Stimulated activated naive B cell treated with anti-CD40 and anti-IgM and Interleukin-4, amounts not matched to agents 10 μg/mL and 1 μg/mL and 100 μg/mL, for 72 hours (primary cell): ENCODE measurements at regions not wholly inside any gene's neighbourhood (a gene's known extent, or its start where the extent isn't known, plus 50 kb on each side); places are given as distances from the start of the nearest gene placed in this dataset.
"Not testable (repeated sequence)": the region's sequence is repeated elsewhere in the genome, so short reads cannot be mapped to it uniquely, and the experiment has no call there.

Experiments used
- ATAC-seq, 2 donors: fragments of 150-1000 bp; cut with Tn5 transposase; replicated peaks; 2 replicates each; pipeline ENCODE4 v1.10.0; 2021; ENCODE audit warnings: moderate library complexity in 1 of 2
- DNase-seq: peaks from one replicate; pipeline ENCODE4 v3.0.0; 2021
- H3K27ac Mint-ChIP-seq: one replicate; pipeline ENCODE4 v1.8.0; 2022; ENCODE audit warnings: mild to moderate bottlenecking, mixed read lengths
- H3K27me3 Mint-ChIP-seq, 2 donors: one replicate each; pipeline ENCODE4 v1.8.0; 2022; ENCODE audit warnings: mixed read lengths in 2 of 2
- H3K36me3 Mint-ChIP-seq, 2 donors: one replicate each; pipeline ENCODE4 v1.8.0; 2022; ENCODE audit warnings: mixed read lengths in 2 of 2, mild to moderate bottlenecking in 1 of 2
- H3K4me1 Mint-ChIP-seq, 2 donors: one replicate each; pipeline ENCODE4 v1.8.0; 2022; ENCODE audit warnings: mixed read lengths in 2 of 2, mild to moderate bottlenecking in 1 of 2
- H3K4me3 Mint-ChIP-seq, 2 donors: one replicate each; pipeline ENCODE4 v1.8.0; 2022; ENCODE audit warnings: mild to moderate bottlenecking in 2 of 2, mixed read lengths in 2 of 2, moderate library complexity in 1 of 2
- H3K9me3 Mint-ChIP-seq, 2 donors: one replicate each; pipeline ENCODE4 v1.8.0; 2022; ENCODE audit warnings: mixed read lengths in 2 of 2, mild to moderate bottlenecking in 1 of 2

GRCh38 chr7:131683536-131684125 is 127.2 kb upstream of the PODXL start:
- DNase-seq, result no peak

GRCh38 chr7:131681961-131682360 is 125.5 kb upstream of the PODXL start:
- H3K27ac Mint-ChIP-seq, result no peak overlapping the region
- H3K9me3 Mint-ChIP-seq, result peaks cover 4 to 5% of the 10 kb centered on the region in 2 donors
- H3K4me1 Mint-ChIP-seq, result peaks cover 0 to 3% of the 10 kb centered on the region in 2 donors
- ATAC-seq, result no peak
- H3K4me3 Mint-ChIP-seq, result no peak overlapping the region
- H3K27me3 Mint-ChIP-seq, result peaks cover 30 to 38% of the 10 kb centered on the region in 2 donors
- H3K36me3 Mint-ChIP-seq, result no peaks in the 10 kb centered on the region
- no peak for DNase-seq

More at GRCh38 chr7:131683536-131684125, 127.2 kb upstream of the PODXL start:
- Mint-ChIP-seq H3K9me3 (peaks cover 4 to 5% of the 10 kb centered on the region in 2 donors), H3K27ac (no peak overlapping the region), H3K4me3 (no peak overlapping the region), H3K36me3 (no peaks in the 10 kb centered on the region), H3K27me3 (peaks cover 27 to 35% of the 10 kb centered on the region in 2 donors), H3K4me1 (peaks cover 0 to 3% of the 10 kb centered on the region in 2 donors)
- peak; percentile 72 to 80 for ATAC-seq

- H3K27me3 Mint-ChIP-seq, result peaks cover 31 to 37% of the 10 kb centered on the region in 2 donors
- H3K4me3 Mint-ChIP-seq, H3K27ac Mint-ChIP-seq, DNase-seq, H3K4me1 Mint-ChIP-seq, H3K9me3 Mint-ChIP-seq, H3K36me3 Mint-ChIP-seq, ATAC-seq: not testable (repeated sequence)
Measured at GRCh38 chr7:131679071-131679470, 122.6 kb upstream of the PODXL start.

GRCh38 chr7:131676850-131677249 is 120.4 kb upstream of the PODXL start:
- not testable (repeated sequence) for H3K27ac Mint-ChIP-seq, DNase-seq, ATAC-seq, H3K4me3 Mint-ChIP-seq, H3K9me3 Mint-ChIP-seq, H3K36me3 Mint-ChIP-seq, H3K4me1 Mint-ChIP-seq
- peaks cover 30 to 35% of the 10 kb centered on the region in 2 donors for H3K27me3 Mint-ChIP-seq

GRCh38 chr7:131674131-131674530 is 117.7 kb upstream of the PODXL start:
- no peak for ATAC-seq
- Mint-ChIP-seq H3K4me1 (no peaks in the 10 kb centered on the region), H3K27ac (no peak overlapping the region), H3K36me3 (no peaks in the 10 kb centered on the region), H3K27me3 (peaks cover 26 to 41% of the 10 kb centered on the region in 2 donors), H3K9me3 (no peaks in the 10 kb centered on the region), H3K4me3 (no peak overlapping the region)
- DNase-seq, result no peak

GRCh38 chr7:131673576-131673975 is 117.1 kb upstream of the PODXL start:
- ATAC-seq (no peak), DNase-seq (no peak)
- Mint-ChIP-seq H3K4me3 (no peak overlapping the region), H3K4me1 (no peaks in the 10 kb centered on the region), H3K27me3 (peaks cover 26 to 41% of the 10 kb centered on the region in 2 donors), H3K27ac (no peak overlapping the region), H3K36me3 (no peaks in the 10 kb centered on the region), H3K9me3 (no peaks in the 10 kb centered on the region)

GRCh38 chr7:131670406-131670805 is 114.0 kb upstream of the PODXL start:
- Mint-ChIP-seq H3K4me3 (no peak overlapping the region), H3K27ac (no peak overlapping the region), H3K4me1 (no peaks in the 10 kb centered on the region), H3K27me3 (peaks cover 16 to 26% of the 10 kb centered on the region in 2 donors), H3K36me3 (no peaks in the 10 kb centered on the region), H3K9me3 (peaks cover 10 to 14% of the 10 kb centered on the region in 2 donors)
- ATAC-seq (no peak), DNase-seq (no peak)

- H3K27ac Mint-ChIP-seq, result no peak overlapping the region
- H3K9me3 Mint-ChIP-seq, result peaks cover 10 to 17% of the 10 kb centered on the region in 2 donors
- ATAC-seq (no peak), DNase-seq (no peak)
- peaks cover 8 to 18% of the 10 kb centered on the region in 2 donors for H3K27me3 Mint-ChIP-seq
- H3K4me1 Mint-ChIP-seq, result no peaks in the 10 kb centered on the region
- no peaks in the 10 kb centered on the region for H3K36me3 Mint-ChIP-seq
- no peak overlapping the region for H3K4me3 Mint-ChIP-seq
Measured at GRCh38 chr7:131667699-131668098, 111.3 kb upstream of the PODXL start.

GRCh38 chr7:131665021-131665420 is 108.6 kb upstream of the PODXL start:
- Mint-ChIP-seq H3K4me3 (no peak overlapping the region), H3K27ac (no peak overlapping the region), H3K27me3 (peaks cover 0 to 3% of the 10 kb centered on the region in 2 donors), H3K4me1 (no peaks in the 10 kb centered on the region), H3K36me3 (no peaks in the 10 kb centered on the region), H3K9me3 (peaks cover 10 to 17% of the 10 kb centered on the region in 2 donors)
- DNase-seq, result no peak
- ATAC-seq, result no peak

- H3K4me1 Mint-ChIP-seq, result no peaks in the 10 kb centered on the region
- DNase-seq (no peak), ATAC-seq (no peak)
- H3K4me3 Mint-ChIP-seq, result no peak overlapping the region
- H3K27me3 Mint-ChIP-seq, result peaks cover 0 to 3% of the 10 kb centered on the region in 2 donors
- H3K36me3 Mint-ChIP-seq, result no peaks in the 10 kb centered on the region
- H3K9me3 Mint-ChIP-seq, result peaks cover 10 to 17% of the 10 kb centered on the region in 2 donors
- H3K27ac Mint-ChIP-seq, result no peak overlapping the region
Measured at GRCh38 chr7:131664570-131664969, 108.1 kb upstream of the PODXL start.

GRCh38 chr7:131662301-131662873 is 106.0 kb upstream of the PODXL start:
- H3K27ac Mint-ChIP-seq, H3K4me1 Mint-ChIP-seq, ATAC-seq, H3K27me3 Mint-ChIP-seq, DNase-seq, H3K36me3 Mint-ChIP-seq, H3K4me3 Mint-ChIP-seq: not testable (repeated sequence)
- peaks cover 10 to 17% of the 10 kb centered on the region in 2 donors for H3K9me3 Mint-ChIP-seq

- H3K27me3 Mint-ChIP-seq, result peaks cover 6 to 16% of the 10 kb centered on the region in 2 donors
- no peak for ATAC-seq
- H3K27ac Mint-ChIP-seq, result no peak overlapping the region
- no peaks in the 10 kb centered on the region for H3K9me3 Mint-ChIP-seq
- no peaks in the 10 kb centered on the region for H3K36me3 Mint-ChIP-seq
- H3K4me3 Mint-ChIP-seq, result no peak overlapping the region
- H3K4me1 Mint-ChIP-seq, result no peaks in the 10 kb centered on the region
- DNase-seq, result no peak
Measured at GRCh38 chr7:131657881-131658280, 101.5 kb upstream of the PODXL start.

- Mint-ChIP-seq H3K4me1 (no peaks in the 10 kb centered on the region), H3K27ac (no peak overlapping the region), H3K9me3 (no peaks in the 10 kb centered on the region), H3K4me3 (no peak overlapping the region), H3K36me3 (no peaks in the 10 kb centered on the region), H3K27me3 (peaks cover 6 to 16% of the 10 kb centered on the region in 2 donors)
- DNase-seq (no peak), ATAC-seq (no peak)
Measured at GRCh38 chr7:131656980-131657723, 100.7 kb upstream of the PODXL start.

- peaks cover 6 to 16% of the 10 kb centered on the region in 2 donors for H3K27me3 Mint-ChIP-seq
- no peaks in the 10 kb centered on the region for H3K36me3 Mint-ChIP-seq
- H3K4me3 Mint-ChIP-seq, result no peak overlapping the region
- DNase-seq, result no peak
- no peak overlapping the region for H3K27ac Mint-ChIP-seq
- no peaks in the 10 kb centered on the region for H3K4me1 Mint-ChIP-seq
- ATAC-seq, result no peak
- H3K9me3 Mint-ChIP-seq, result no peaks in the 10 kb centered on the region
Measured at GRCh38 chr7:131655866-131656265, 99.4 kb upstream of the PODXL start.

GRCh38 chr7:131655447-131655846 is 99.0 kb upstream of the PODXL start:
- H3K36me3 Mint-ChIP-seq, result no peaks in the 10 kb centered on the region
- H3K4me1 Mint-ChIP-seq, result no peaks in the 10 kb centered on the region
- H3K4me3 Mint-ChIP-seq, result no peak overlapping the region
- H3K9me3 Mint-ChIP-seq, result no peaks in the 10 kb centered on the region
- no peak overlapping the region for H3K27ac Mint-ChIP-seq
- ATAC-seq, result no peak
- no peak for DNase-seq
- H3K27me3 Mint-ChIP-seq, result peaks cover 6 to 16% of the 10 kb centered on the region in 2 donors
